ENCODE measurements at regions not wholly inside any gene's neighbourhood (a gene's known extent, or its start where the extent isn't known, plus 50 kb on each side); places are given as distances from the start of the nearest gene placed in this dataset.
"Not testable (repeated sequence)": the region's sequence is repeated elsewhere in the genome, so short reads cannot be mapped to it uniquely, and the experiment has no call there.

DNA sequence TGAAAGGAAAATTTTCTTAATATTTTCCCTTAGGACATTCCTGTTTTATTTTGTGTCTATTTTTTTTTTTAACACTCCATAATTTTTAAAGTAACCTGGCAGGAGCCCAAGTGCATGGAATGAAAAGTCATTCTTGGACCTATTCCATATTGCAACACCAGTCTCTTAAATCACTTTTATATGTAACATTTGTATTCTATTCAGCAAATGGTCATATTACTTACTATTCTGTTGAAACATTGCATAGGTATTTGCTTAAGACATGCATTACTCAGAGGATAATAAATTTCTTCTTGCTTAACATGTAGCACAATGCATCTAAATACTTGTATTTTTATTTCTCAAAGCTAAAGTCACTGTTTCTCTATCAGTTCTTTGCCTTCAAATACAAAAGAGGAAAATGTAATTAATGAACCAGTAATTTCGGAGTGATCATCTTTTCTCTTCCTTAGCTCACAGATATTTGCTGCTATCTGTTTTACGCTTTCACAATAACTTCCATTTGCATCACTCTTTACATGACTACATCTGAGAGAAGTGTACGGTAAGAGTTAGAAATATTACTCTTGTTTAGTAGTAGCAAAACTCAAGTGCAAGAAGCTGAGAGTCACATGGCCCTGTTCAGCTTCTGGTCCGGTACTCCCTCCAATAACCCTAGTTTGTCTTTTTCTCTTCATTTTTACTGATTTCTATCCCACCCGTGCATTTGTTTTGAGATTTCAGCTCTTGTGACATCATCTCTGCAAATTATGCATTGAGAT is 394.8 kb downstream of the USP25 start:
- DNase-seq = no peak

DNA sequence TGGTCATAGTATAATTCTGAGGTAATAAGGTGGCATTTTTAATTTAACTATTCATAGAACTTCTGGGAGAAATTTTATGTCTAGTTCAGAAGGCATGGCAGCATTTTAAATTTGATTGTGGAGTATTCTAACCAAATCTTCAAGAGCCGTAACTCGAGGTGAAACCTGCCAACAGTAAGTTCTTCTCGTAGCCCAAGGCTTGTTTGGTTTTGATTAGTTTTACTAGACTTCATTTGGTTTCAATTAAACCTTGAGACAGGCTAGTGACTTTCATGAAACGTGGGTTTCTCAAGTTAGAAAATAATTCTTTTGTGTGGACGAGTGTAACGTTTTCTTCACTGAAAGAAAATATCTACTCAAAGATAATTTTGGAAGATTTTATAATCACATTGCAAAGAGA is 395.5 kb downstream of the USP25 start:
- no peak for DNase-seq

DNA sequence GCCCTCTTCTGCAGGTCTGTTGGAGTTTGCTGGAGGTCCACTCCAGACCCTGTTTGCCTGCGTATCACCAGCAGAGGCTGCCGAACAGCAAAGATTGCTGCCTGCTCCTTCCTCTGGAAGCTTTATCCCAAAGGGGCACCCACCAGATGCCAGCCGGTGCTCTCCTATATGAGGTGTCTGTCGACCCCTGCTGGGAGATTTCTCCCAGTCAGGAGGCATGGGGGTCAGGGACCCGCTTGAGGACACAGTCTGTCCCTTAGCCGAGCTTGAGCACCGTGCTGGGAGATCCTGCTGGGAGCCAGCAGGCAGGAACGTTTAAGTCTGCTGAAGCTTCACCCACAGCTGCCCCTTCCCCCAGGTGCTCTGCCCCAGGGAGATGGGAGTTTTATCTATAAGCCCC is 402.7 kb downstream of the USP25 start:
- DNase-seq = not testable (repeated sequence)

DNA sequence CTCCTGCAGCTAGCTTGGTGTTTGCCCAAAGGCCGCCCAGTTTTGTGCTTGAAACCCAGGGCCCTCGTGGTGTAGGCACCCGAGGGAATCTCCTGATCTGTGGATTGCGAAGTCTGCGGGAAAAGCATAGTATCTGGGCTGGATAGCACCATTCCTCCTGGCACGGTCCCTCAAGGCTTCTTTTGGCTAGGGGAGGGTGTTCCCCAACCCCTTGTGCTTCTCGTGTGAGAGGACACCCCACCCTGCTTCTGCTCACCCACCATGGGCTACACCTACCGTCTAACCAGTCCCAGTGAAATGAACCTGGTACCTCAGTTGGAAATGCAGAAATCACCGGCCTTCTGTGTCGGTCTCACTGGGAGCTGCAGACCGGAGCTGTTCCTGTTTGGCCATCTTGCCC is 403.5 kb downstream of the USP25 start:
- DNase-seq = no peak

DNA sequence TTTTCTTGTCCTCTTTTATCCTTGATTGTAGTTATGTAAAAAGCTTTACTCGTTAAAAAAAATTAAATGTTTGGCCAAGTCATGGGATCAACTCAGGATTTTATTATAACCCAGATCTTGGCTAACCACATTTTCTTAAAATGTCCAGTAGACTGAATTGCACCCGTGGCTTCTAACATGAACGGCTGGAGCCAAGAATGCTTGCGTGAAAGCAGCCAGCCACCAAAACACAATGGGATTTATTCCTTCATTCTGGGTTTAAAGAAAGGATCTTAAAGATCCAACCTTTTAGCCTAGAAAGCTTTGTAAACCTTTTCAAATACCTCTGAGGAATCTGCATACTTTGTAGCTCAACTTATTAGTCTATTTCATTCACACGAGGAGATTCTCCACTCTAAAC is 404.4 kb downstream of the USP25 start:
- DNase-seq = no peak

DNA sequence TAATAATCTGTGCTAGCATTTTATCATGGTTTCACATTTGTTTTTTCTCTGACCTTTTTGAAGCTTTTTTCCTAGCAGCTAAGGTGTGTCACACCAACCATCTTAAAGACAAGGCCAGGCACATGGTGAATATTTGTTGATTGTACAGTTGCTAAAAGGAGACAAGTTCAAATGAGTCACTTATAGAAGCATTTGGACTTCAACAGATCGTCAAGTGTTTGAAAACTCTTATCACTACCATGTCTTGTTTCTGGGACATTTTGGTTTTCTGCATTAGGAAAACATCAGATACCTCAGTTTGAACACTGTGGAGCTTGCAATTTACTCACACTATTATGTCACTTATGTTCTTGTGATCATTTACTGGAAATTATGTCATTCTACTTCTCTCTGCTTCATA is 407.3 kb downstream of the USP25 start:
- no peak for DNase-seq

DNA sequence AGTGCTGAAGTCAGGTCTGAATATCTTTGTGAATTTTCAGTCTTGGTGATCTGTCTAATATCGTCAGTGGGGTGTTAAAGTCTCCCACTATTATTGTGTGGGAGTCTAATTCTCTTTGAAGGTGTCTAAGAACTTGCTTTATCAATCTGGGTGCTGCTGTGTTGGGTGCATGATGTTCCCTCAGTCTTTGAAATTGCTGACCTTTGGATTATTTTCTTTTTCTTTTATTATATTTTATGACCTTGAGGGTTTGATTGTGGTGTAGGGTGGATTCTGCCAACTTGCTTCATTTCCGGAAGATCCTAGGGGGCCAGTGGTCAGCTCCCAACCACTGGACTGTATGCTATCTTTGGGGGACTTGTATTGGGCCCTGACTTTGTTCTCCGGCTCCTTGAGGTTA is 415.3 kb downstream of the USP25 start:
- no peak for DNase-seq

DNA sequence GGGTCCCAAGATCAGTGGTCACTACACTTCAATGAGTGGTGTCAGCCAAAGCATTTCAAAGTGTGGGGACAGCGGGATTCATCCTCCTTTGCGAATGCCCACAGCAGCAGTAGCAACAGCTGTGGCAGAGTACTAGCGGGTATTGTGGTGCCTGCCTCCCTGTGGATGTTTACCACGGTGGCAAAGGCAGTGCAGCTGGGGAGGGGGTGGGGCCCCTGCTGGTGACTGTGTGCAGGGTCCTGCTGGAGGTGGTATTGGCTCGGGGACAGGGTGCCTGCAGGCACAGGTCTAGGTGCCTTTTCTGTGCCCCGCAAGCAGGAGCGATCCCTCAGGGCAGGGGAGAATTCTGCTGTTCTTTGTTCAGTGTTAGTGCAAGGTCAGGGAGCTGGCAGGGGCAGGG is 415.7 kb downstream of the USP25 start:
- no peak for DNase-seq

DNA sequence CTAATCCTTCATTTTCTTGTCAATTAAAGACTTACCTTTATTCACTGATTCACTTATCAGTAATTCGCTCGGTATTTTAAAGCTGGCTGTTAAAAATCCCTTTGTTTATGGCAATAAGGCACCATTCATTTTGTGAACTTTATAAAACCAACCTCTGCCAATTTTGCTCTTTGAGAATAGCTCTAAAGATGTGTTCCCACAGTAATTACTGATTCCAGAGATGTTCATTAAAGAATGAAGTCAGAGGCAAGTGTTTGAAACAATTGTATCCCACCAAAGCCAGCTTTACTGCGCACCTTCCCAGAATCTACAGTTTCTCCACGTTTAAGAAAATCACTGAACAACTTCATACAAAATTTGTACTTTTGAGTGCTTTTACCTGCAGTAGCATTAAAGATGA is 424.5 kb downstream of the USP25 start:
- no peak for DNase-seq

DNA sequence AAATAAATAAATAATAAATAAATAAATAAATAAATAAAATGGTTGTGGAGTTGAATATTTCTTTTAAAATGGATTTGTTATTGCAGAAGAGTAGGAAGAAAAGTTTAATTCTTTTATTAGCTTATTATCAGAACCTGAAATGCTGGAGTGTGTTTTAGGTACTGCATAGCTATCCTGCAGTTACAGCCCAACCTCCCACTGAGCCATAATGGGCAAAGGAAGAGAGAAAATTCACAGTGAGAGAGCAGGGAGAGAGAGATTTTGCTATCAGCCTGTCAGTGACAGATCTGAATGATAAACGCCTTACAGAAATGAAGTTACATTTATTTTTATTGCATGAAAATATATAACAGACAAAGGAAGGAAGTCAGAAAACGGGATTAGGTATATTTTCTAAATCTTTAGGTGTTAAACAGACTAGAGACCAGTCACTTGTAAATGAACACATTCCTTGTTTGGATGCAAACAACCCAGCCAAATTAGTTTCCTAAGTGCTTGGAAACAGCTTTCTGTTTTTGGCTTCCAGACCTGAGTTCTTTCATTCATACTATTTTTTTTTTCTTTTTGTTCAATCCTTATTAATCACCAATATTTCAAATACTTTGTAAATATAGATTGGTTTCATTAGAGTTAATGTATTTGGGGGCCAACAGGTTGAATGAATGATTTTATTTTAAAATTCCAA is 425.3 kb downstream of the USP25 start:
- no peak for DNase-seq

DNA sequence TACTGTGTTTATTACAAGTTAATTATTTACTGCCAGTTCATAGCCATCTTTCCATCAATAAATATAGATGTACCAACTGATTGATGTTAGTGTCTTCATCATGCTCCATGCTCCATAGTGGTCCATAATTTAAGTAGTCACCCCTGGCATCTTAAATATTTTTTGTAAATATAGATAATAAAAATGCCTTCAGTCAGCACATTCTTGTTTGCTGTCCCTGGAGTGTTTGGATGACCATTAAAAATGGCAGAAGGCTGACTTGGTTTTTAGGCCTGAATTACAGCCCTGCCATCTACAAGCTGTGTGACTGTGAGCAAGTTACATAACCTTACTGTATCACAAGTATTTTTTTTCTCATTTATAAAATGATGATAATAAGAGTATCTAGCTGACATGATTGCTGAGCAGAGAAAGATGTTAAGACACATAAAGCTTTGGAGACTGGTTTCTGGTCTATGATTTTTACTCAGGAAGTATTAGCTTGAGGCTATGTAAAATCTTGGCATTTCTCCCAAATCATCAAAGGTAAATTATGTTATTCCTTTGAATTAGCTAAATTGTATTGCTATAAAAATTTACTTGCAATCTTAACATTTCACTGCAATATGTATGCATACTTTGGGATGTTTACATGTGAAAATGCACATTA is 427.2 kb downstream of the USP25 start:
- DNase-seq = no peak

DNA sequence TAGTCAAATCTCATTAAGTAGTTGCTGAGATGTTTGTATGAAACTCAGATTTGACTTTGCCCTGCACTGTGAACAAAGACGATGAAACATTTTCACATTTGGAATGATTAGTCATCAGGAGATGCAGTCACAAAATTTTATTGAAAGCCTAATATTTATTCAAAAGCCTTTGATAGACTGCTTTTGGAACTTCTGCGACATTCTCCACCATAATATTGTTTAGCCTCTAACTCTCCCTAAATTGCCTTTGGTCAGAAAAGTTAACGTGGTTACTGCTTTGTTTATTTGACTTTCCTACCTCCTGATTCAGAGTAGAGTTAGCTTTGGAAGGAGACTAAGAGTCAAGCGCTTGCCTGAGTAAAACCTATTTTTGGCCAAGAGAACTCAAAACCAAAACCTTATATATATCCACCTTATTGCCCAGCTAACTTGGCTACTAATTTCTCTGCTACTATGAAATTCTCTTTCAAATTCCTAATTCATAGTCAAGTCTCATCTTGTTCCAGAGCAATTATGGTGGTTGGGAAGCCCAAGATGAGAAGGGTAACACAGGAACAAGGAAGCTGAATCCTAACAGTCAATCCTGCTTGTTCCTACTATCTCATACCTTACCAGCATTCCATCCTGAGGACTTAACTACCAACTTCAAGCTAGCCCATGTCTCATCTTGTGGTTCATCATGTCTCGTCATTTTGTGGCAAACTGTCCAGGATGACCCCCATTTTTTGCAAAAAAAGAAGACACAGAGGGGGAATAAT is 429.6 kb downstream of the USP25 start:
- DNase-seq = no peak

DNA sequence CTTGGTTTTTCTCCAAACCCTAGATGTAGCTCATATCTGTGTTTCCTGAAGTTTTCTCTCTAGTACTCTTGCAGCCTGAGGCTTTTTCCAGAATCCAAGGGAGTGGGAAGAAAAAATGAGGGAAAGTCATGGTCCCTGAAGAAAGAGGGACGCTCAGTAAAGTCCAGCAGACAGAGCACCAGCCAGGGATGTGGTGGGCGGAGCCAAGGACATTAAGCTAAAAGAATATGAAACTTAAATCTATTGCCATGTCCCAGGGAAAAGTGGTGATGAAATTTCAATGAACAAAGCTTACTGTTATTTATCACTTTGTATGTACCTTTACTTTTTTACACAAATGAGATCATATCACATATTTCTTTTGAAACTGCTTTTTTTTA is 430.2 kb downstream of the USP25 start:
- no peak for DNase-seq

DNA sequence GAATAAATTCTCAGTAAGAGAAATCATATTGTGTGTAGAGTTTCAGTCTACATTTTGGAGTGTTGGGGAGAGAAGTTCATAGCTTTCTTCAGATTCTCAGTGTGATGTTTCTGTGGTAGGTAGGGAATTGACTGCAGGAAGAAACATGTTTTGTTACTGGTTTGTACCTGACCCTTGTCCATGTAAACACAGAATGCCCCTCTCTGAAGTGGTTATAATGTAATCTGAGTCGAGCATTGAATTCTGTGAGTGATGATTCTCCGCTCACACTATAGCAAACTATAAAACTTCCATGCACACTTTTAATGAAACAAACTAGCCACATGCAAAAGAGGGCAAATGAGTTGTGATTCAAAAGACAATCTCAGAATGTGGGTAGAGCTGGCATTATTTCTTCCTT is 433.2 kb downstream of the USP25 start:
- DNase-seq = no peak

DNA sequence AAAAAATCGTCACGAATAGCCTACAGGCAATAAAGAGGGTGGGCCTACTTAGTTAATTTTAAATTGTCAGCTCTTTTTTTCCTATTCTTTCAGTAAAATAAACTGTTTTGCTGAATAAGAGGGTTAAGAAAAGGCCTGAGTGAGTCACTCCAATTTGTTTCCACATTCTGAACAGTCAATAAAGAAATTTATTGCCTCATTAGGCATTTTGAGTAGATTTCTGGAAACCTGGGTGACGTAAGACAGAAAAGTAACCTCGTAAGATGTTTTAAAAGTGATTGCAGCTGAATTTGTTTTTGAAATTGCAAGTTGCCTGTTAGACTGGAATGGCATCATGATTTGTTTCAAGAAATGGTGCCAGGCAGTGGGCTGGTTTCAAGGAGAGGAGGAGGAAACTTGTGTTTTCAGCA is 439.3 kb downstream of the USP25 start:
- no peak for DNase-seq

DNA sequence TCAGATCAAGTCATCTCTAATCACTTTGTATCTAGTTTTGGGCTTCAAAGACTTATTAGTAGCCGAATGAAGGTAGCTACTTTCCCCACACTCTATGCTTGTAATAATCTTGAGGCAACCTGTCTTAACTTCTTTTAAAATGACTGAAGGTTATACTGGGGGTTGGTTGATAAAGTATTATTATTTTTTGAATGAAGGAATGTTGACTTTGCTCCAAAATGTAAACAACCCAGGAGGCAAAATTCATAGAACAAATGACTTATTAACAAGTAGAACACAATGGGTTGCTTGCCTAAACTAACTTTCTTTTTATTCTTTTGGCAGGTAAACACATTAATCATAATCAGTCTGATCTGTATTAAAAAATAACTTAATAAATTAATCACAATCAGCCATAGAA is 440.0 kb downstream of the USP25 start:
- no peak for DNase-seq

DNA sequence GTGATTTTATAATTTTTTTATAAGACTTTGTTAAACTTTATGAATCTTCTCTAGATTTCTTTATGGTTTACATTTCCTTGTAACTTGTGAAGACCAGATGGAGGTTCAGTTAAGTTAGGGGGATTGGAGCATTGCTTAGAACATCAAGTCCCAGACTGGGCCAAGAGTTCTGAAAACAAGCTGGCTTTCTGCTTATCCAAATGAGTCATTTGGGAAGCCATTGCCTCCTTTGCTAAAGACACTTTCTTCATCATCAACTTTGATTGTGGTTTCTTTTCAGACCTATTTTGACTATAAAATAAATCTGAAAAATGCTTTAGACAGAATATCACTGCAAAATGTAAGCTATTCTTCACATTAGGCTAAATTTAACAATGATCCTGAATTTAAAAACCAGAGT is 446.8 kb downstream of the USP25 start:
- no peak for DNase-seq

DNA sequence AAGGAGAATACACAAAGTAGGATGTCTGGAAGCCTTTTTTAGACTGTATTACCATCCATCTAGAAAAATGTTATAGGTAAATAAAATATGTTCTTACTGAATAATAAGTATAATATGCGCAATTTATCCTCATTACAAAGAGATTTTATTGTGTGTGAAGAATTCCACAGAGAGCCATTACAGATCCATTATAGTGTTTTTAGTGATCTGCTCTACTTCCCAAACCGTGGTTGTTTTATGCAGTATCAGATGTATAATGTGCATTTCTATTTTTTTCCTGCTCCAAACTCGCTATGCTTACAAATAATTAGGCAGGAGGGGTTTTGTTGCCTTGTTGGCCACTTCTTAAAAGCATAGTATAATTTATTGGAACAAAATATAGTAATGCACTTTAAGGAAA is 447.8 kb downstream of the USP25 start:
- DNase-seq = no peak

DNA sequence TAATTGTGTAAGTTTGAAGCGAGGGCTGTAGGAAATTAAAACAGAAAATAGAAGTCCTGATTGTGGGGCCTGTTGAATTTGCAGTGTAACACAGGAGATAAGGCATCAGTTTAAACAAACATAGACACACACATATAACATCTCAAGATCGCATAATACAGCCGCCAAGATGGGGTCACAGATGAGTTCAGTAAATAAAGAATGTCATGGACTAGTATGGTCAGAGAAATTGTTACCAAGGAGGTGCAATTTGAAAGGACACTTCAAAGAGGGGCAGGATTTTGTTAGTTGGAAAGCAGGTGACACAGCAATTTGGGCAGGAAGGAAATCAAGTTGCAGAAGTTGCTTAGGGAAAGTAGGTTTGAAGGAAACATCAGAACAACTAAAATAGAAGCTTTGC is 450.0 kb downstream of the USP25 start:
- no peak for DNase-seq

DNA sequence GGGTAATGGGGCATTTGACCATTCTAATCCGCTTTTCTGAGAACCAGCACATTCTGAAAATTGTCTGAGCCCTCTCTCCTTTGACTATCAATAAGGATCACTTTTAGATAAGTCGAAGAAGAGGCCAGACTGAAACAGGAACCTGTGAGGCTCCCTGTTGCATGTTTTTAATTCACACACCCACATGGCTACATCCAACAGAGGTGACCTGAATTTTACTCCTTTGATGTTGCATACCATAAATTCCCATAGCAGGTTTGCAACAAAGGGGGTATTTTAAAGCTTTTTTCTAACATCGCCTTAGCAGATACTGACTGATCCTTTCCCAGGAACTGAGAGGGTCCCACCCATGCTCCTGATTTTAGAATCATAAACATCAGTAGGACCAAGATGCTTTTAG is 450.8 kb downstream of the USP25 start:
- no peak for DNase-seq

DNA sequence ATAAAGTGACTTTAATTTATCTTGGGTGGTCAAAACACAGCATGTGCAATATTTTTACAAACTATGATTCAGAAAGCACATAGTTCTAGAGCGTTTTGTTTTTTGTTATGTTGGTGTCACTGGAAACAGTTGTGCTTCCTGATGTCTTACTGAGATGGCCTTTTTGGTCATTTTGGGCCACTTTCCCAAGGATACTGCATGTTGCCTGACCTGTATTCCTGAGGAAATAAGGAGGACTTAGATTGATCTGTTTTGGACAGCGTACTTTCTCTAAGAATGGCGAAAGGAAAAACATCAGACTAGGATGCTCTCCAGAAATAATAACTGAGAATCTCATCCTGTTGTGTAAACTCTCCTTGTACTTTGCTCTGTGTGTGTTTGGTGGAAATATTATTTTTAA is 451.2 kb downstream of the USP25 start:
- DNase-seq = no peak

DNA sequence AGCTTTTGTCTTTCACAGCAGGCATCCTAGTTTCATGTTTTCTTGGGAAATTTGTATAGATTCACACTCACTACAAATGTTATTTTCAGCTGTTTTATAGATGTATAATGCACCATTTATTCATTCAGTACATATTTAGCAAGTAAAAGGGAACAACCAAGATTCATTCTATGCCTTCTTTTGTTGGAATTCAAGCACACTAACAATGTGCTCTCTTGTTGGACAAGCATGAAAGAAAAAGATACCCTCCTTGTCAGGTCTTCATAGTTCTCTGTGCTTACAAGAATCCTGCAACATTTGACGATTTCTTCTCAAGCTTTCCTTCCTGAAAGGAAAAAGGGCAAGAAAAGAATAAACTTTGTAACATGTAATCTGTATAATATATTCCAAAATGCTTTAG is 456.0 kb downstream of the USP25 start:
- no peak for DNase-seq

DNA sequence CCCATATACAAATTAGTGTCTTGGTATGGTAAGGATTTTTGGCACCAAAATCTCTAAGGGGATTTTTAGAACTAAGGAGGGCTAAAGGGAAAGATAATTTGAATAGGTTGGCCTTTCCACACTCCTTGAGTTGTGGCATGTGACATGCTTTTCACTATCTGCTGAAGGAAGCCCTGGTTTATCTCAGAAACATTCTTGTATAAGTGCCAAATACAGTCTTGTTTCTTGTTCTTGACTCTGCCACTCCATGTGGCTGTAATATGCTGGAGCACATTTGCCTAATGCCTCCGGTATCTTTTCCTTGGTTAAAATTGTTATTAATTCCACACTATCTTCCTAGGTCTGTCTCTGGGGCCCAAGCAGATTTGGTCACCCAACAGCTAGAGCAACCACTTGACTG is 457.0 kb downstream of the USP25 start:
- DNase-seq = no peak
